ENCODE measurements at regions not wholly inside any gene's neighbourhood (a gene's known extent, or its start where the extent isn't known, plus 50 kb on each side); places are given as distances from the start of the nearest gene placed in this dataset.
A peak's percentile ranks its signal among the peaks of the same experiment; 100 is the strongest.

DNA sequence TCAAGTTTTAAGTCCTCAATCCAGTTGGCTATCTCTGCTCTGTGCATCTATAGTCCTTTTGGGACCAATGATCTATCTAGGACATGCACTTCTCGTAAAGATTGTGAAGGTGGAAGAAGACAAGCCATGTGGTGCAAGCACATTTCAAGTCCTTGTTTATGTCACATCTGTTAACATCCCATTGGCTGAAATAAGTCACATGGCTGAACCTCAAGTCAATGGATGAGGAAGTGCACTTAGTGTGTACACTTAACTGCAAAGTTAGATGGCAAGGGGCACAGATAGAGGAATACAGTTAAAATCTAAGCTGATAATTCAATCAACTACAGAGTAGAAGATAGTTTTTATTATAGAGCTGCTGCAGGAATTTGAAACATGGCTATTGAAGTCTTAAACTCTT is 362.8 kb upstream of the TBX3 start (continued):
- TF ChIP-seq SMC3 (IDR thresholded peaks at IDR 0.05; ENCODE audit: low read depth, low read length) (no peak), CHD2 (IDR thresholded peaks at IDR 0.05; ENCODE audit: low read length, partially characterized antibody) (no peak), GABPA (IDR thresholded peaks at IDR 0.05; ENCODE audit: low read depth) (no peak), JUND (IDR thresholded peaks at IDR 0.05) (no peak)

DNA sequence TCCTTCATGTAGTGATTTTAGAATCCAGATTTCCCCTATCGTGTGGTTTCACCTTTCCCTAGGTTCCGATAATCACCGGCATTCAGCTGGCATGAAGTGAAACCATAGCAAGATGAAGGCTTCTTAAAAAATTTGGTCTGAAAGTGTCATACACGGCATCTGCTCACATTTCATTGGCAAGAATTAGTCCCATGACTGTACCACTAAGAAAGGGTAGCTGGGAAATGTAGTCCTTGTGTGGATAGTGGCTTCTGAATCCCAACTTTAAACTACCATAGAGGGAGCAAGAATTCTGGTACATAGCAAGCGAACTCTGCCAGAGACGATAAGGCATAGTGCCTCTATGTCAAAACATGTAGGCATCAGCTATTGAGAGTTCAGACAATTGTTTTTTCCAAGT is 360.1 kb upstream of the TBX3 start:
- Histone ChIP-seq H3K4me1 (ENCODE audit: control insufficient read depth in 1 of 2, insufficient read depth in 2 of 2, low read depth in 1 of 2, low read length in 1 of 2) (peaks cover 0 to 3% of the 10 kb centered on the region in 2 experiments; a peak in 2 of 4 replicates), H3K9me3 (no peaks in the 10 kb centered on the region), H3K4me3 (ENCODE audit: low read depth in 2 of 2, low read length in 1 of 2) (no peak overlapping the region), H3K9ac (no peak overlapping the region), H3K27ac (ENCODE audit: low read depth in 2 of 2, low read length in 1 of 2) (no peak overlapping the region), H3F3A (replicated peaks; ENCODE audit: insufficient read depth) (no peaks in the 10 kb centered on the region), H3K79me2 (ENCODE audit: insufficient read depth) (no peaks in the 10 kb centered on the region), H2AFZ (ENCODE audit: low read depth) (no peak overlapping the region), H4K20me1 (ENCODE audit: insufficient read depth) (no peaks in the 10 kb centered on the region), H3K36me3 (replicated peaks in 1 of 2; ENCODE audit: control insufficient read depth in 1 of 2, insufficient read depth in 2 of 2, low read length in 1 of 2) (no peaks in the 10 kb centered on the region), H3K9me2 (no peaks in the 10 kb centered on the region), H3K4me2 (no peak overlapping the region), H3K27me3 (ENCODE audit: insufficient read depth) (no peaks in the 10 kb centered on the region)
- TF ChIP-seq, protein P1, sequence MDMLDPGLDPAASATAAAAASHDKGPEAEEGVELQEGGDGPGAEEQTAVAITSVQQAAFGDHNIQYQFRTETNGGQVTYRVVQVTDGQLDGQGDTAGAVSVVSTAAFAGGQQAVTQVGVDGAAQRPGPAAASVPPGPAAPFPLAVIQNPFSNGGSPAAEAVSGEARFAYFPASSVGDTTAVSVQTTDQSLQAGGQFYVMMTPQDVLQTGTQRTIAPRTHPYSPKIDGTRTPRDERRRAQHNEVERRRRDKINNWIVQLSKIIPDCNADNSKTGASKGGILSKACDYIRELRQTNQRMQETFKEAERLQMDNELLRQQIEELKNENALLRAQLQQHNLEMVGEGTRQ (IDR thresholded peaks at IDR 0.05; ENCODE audit: borderline replicate concordance, low read depth, low read length), result no peak
- TF ChIP-seq NRF1 (IDR thresholded peaks at IDR 0.05; ENCODE audit: low read depth, low read length) (no peak), SMC3 (IDR thresholded peaks at IDR 0.05; ENCODE audit: low read depth, low read length) (no peak), FOXM1 (IDR thresholded peaks at IDR 0.05; ENCODE audit: low read depth) (no peak), USF1 (IDR thresholded peaks at IDR 0.05; ENCODE audit: borderline replicate concordance, low read depth) (peak; percentile 65; the same call in 1 of the 2 replicates)
- DNase-seq, result no peak
- ChIA-PET CTCF (no interaction called here), POLR2A (no interaction called here)
- 72% methylated on average over 6 of the region's 6 CpGs for WGBS (ENCODE audit: low lambda C conversion rate)

DNA sequence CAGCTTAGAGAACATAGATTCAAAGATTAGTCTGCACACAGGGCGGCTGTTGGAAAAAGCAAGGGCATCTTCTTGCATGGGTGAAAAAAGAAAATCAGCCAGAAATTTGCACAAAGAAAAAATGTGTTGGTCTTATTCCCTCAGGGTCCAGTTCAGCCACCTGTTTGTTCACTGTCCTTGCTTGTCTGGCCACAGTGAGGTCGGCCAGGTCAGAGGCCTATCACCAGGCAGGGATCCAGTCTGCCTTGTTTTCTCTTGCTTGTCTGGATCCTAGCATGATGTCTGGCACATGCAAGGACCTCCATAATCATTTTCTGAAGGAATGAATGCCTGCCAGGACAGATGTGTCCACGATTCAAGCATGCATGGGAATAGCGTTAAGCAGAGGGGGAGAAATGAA is 359.1 kb upstream of the TBX3 start:
- no peak overlapping the region for H3K4me3 ChIP-seq (ENCODE audit: low read depth in 2 of 2, low read length in 1 of 2)
- ChIA-PET POLR2A (no interaction called here), CTCF (no interaction called here)
- H3K79me2 ChIP-seq (ENCODE audit: insufficient read depth), result no peaks in the 10 kb centered on the region
- H3K4me1 ChIP-seq (ENCODE audit: control insufficient read depth in 1 of 2, insufficient read depth in 2 of 2, low read depth in 1 of 2, low read length in 1 of 2), result peaks cover 0 to 3% of the 10 kb centered on the region in 2 experiments; a peak in 2 of 4 replicates
- no peaks in the 10 kb centered on the region for H4K20me1 ChIP-seq (ENCODE audit: insufficient read depth)
- H2AFZ ChIP-seq (ENCODE audit: low read depth), result no peak overlapping the region
- no peaks in the 10 kb centered on the region for H3K27me3 ChIP-seq (ENCODE audit: insufficient read depth)
- no peak overlapping the region for H3K9ac ChIP-seq
- no peak overlapping the region for H3K27ac ChIP-seq (ENCODE audit: low read depth in 2 of 2, low read length in 1 of 2)
- no peaks in the 10 kb centered on the region for H3K9me3 ChIP-seq
- no peaks in the 10 kb centered on the region for H3F3A ChIP-seq (replicated peaks; ENCODE audit: insufficient read depth)
- H3K36me3 ChIP-seq (replicated peaks in 1 of 2; ENCODE audit: control insufficient read depth in 1 of 2, insufficient read depth in 2 of 2, low read length in 1 of 2), result no peaks in the 10 kb centered on the region
- no peak for DNase-seq
- no peaks in the 10 kb centered on the region for H3K9me2 ChIP-seq
- no peak for TF ChIP-seq CHD2 (IDR thresholded peaks at IDR 0.05; ENCODE audit: low read length, partially characterized antibody)
- no peak for TF ChIP-seq RXRA (IDR thresholded peaks at IDR 0.05; ENCODE audit: borderline replicate concordance, low read depth)
- TF ChIP-seq MXI1 (IDR thresholded peaks at IDR 0.05; ENCODE audit: low read depth, low read length), result no peak
- no peak for TF ChIP-seq POLR2AphosphoS5 (IDR thresholded peaks at IDR 0.05; ENCODE audit: low read depth, low read length)
- no peak for TF ChIP-seq SIN3A (IDR thresholded peaks at IDR 0.05; ENCODE audit: borderline replicate concordance, low read depth, low read length)
- TF ChIP-seq ELF1 (IDR thresholded peaks at IDR 0.05), result no peak
- no peak for TF ChIP-seq YY1 (IDR thresholded peaks at IDR 0.05; ENCODE audit: low read depth)
- TF ChIP-seq JUND (IDR thresholded peaks at IDR 0.05), result no peak
- 72% methylated on average over 4 of the region's 4 CpGs for WGBS (ENCODE audit: low lambda C conversion rate)
- no peak overlapping the region for H3K4me2 ChIP-seq

Measured in SK-N-SH (cell line).